A549 (cell line): ENCODE measurements at regions not wholly inside any gene's neighbourhood (a gene's known extent, or its start where the extent isn't known, plus 50 kb on each side); places are given as distances from the start of the nearest gene placed in this dataset.

Experiments
- ATAC-seq, 2 experiments: fragments of 200-7000 bp in 1 of 2; fragments of >200 bp in 1 of 2; cut with Nextera tagmentation in 1 of 2; cut with Tn5 transposase in 1 of 2; 3 replicates each; pipeline versions ENCODE4 v1.8.0 to v1.9.1; 2018 to 2020; ENCODE audit warnings: mild to moderate bottlenecking in 1 of 2, moderate library complexity in 1 of 2
- CTCF ChIA-PET: fragments of 300-600 bp; sonication (Branson Sonifier 250); formaldehyde crosslinking; extraction: SDS; loops from one replicate; lab custom pipeline; 2021; ENCODE audit warnings: antibody characterized with exemption, inconsistent platforms; lab: Yijun Ruan, JAX
- POLR2A ChIA-PET: fragments of 350-600 bp; formaldehyde crosslinking; extraction: SDS; loops from one replicate; lab custom pipeline; 2021; ENCODE audit warnings: antibody characterized with exemption, inconsistent platforms; lab: Yijun Ruan, JAX
- DNase-seq, 2 experiments: peaks; one replicate each; pipeline versions ENCODE4 v3.0.0 to v3.0.0-alpha.2; 2011 to 2016; ENCODE audit warnings: low read depth in 1 of 2, low spot score in 1 of 2
- FAIRE-seq: peaks from 2 replicates; lab custom pipeline; 2011; peaks lifted over from hg19 to GRCh38; lab: Jason Lieb, UNC
- H3K27ac ChIP-seq, 2 experiments: fragments of >200 bp; sonication (Bioruptor Twin); formaldehyde crosslinking; 3 replicates each; pipeline ENCODE4 v1.5.1; 2016 to 2017
- H3K4me1 ChIP-seq: fragments of >200 bp; sonication (Bioruptor Twin); formaldehyde crosslinking; 3 replicates; pipeline ENCODE4 v1.6.1; 2016
- H3K4me2 ChIP-seq: fragments of >200 bp; sonication (Bioruptor Twin); formaldehyde crosslinking; 3 replicates; pipeline ENCODE4 v1.6.1; 2016
- H3K4me3 ChIP-seq: fragments of >200 bp; sonication (Bioruptor Twin); formaldehyde crosslinking; 3 replicates; pipeline ENCODE4 v1.5.1; 2016
- H3K9me3 ChIP-seq: fragments of >200 bp; sonication (Bioruptor Twin); formaldehyde crosslinking; 3 replicates; pipeline ENCODE4 v1.6.1; 2016
- ATOH8 ChIP-seq: fragments of 250-450 bp; sonication (Bioruptor Pico); IDR thresholded peaks from 2 replicates; pipeline ENCODE4 v1.5.0; 2020; ENCODE audit warnings: low read depth, mild to moderate bottlenecking, moderate library complexity
- BCL3 ChIP-seq: fragments of >200 bp; sonication (Bioruptor Twin); formaldehyde crosslinking; IDR thresholded peaks from 3 replicates; pipeline ENCODE4 v1.6.1; 2016
- BHLHE40 ChIP-seq: IDR thresholded peaks from 2 replicates; pipeline ENCODE4 v1.6.1; 2012; ENCODE audit warnings: low read depth, low read length, inconsistent platforms
- CBX2 ChIP-seq: fragments of 200-600 bp; sonication (generic); IDR thresholded peaks from 2 replicates; pipeline ENCODE4 v1.6.1; 2016; ENCODE audit warnings: low read depth, mild to moderate bottlenecking, borderline replicate concordance
- CEBPB ChIP-seq, 2 experiments: fragments of >200 bp in 1 of 2; sonication (Bioruptor Twin) in 1 of 2; formaldehyde crosslinking in 1 of 2; IDR thresholded peaks; 2 replicates each; pipeline ENCODE4 v1.6.1; 2012 to 2016
- CHD4 ChIP-seq: fragments of 200-600 bp; sonication (generic); IDR thresholded peaks from 2 replicates; pipeline ENCODE4 v1.6.1; 2016; ENCODE audit warnings: antibody characterized with exemption, mild to moderate bottlenecking, borderline replicate concordance
- EP300 ChIP-seq, 2 experiments: fragments of >200 bp; sonication (Bioruptor Twin); formaldehyde crosslinking; IDR thresholded peaks; 2 replicates in 1 of 2; 3 replicates in 1 of 2; pipeline ENCODE4 v1.6.1; 2016 to 2017
- FOSL2 ChIP-seq, 2 experiments: fragments of 450-650 bp in 1 of 2; fragments of >200 bp in 1 of 2; sonication (Bioruptor Twin) in 1 of 2; formaldehyde crosslinking; IDR thresholded peaks; 2 replicates each; pipeline versions ENCODE4 v1.5.0 to v1.6.1; 2016 to 2020; ENCODE audit warnings: mild to moderate bottlenecking in 1 of 2, moderate library complexity in 1 of 2
- GATA3 ChIP-seq: IDR thresholded peaks from 2 replicates; pipeline ENCODE4 v1.6.1; 2012; ENCODE audit warnings: borderline replicate concordance
- HOXA7 ChIP-seq: fragments of 250-450 bp; sonication (Bioruptor Pico); IDR thresholded peaks from 2 replicates; pipeline ENCODE4 v1.5.0; 2020; ENCODE audit warnings: mild to moderate bottlenecking, moderate library complexity
- HOXB5 ChIP-seq: fragments of 250-450 bp; sonication (Bioruptor Pico); IDR thresholded peaks from 2 replicates; pipeline ENCODE4 v1.5.0; 2020; ENCODE audit warnings: mild to moderate bottlenecking, moderate library complexity
- JUN ChIP-seq, 2 experiments: fragments of >200 bp; sonication (Bioruptor Twin); formaldehyde crosslinking; IDR thresholded peaks; 2 replicates in 1 of 2; 3 replicates in 1 of 2; pipeline ENCODE4 v1.6.1; 2016 to 2017
- MAFK ChIP-seq: fragments of 450-650 bp; IDR thresholded peaks from 2 replicates; pipeline ENCODE4 v1.6.1; 2014; ENCODE audit not compliant: partially characterized antibody
- MYC ChIP-seq: IDR thresholded peaks from 2 replicates; pipeline ENCODE4 v1.6.1; 2012; ENCODE audit warnings: mild to moderate bottlenecking, inconsistent platforms, low read length, improper control_type of control experiment, borderline replicate concordance
- NR3C1 ChIP-seq: fragments of >200 bp; sonication (Bioruptor Twin); formaldehyde crosslinking; IDR thresholded peaks from 3 replicates; pipeline ENCODE4 v1.6.1; 2017
- PHF8 ChIP-seq: fragments of 200-600 bp; sonication (generic); IDR thresholded peaks from 2 replicates; pipeline ENCODE4 v1.6.1; 2016; ENCODE audit warnings: low read depth, mild to moderate bottlenecking, antibody characterized with exemption, moderate library complexity, borderline replicate concordance
- REST ChIP-seq: fragments of 200-600 bp; sonication (generic); IDR thresholded peaks from 2 replicates; pipeline ENCODE4 v1.6.1; 2016; ENCODE audit warnings: antibody characterized with exemption, mild to moderate bottlenecking, moderate library complexity
- ZFP36 ChIP-seq: fragments of 450-650 bp; IDR thresholded peaks from 2 replicates; pipeline ENCODE4 v1.6.1; 2014; ENCODE audit warnings: borderline replicate concordance; ENCODE audit not compliant: partially characterized antibody
- ZNF302 ChIP-seq: fragments of 250-450 bp; sonication (Bioruptor Pico); IDR thresholded peaks from 2 replicates; pipeline ENCODE4 v1.9.0; 2021; ENCODE audit warnings: inconsistent platforms, mild to moderate bottlenecking, moderate library complexity
- WGBS: methylation state at CpG from one replicate; pipeline ENCODE4 v1.1.6; 2017; ENCODE audit errors: missing lambda C conversion rate; 5-methylcytosine and 5-hydroxymethylcytosine counted together
- TF ChIP-seq, protein P1 (sequence below): fragments of 150-350 bp; IDR thresholded peaks from 2 replicates; pipeline ENCODE4 v1.6.1; 2014; ENCODE audit warnings: low read depth, mild to moderate bottlenecking, low read length
- TF ChIP-seq, protein P2 (sequence below): fragments of >200 bp; sonication (Bioruptor Twin); formaldehyde crosslinking; IDR thresholded peaks from 3 replicates; pipeline ENCODE4 v1.5.1; 2016
- TF ChIP-seq, protein P3 (sequence below): fragments of 450-650 bp; IDR thresholded peaks from 2 replicates; pipeline ENCODE4 v1.6.1; 2014; ENCODE audit warnings: antibody characterized with exemption
- TF ChIP-seq, protein P4 (sequence below): IDR thresholded peaks from 2 replicates; pipeline ENCODE4 v1.6.1; 2012

DNA sequence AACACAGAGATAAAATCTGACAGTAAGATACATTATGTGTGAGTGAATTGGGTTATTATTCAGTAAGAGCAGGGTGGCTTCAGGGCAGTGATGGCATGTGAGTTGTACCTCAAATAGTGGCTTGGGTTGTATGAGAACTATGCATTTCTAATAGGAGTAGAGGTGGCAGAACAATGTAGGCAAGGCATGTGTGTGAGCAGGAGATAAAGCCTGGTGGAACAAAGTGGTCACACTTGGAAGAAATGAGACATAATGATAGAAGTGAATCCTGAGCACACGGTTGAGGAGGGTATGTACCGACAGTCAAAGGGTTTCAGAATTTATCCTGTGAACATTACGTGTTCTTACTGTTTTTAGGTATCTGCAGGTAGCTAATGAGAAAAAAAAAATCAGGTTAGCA lies 159.3 kb downstream of the CASP12 start:
- POLR2A ChIA-PET: no interaction called here
- WGBS: 51% methylated on average over 3 of the region's 3 CpGs
- H3K4me1 ChIP-seq: no peaks in the 10 kb centered on the region
- no peak for FAIRE-seq
- no peak for TF ChIP-seq JUN (IDR thresholded peaks at IDR 0.05)
- TF ChIP-seq CBX2: no peak
- no peak for TF ChIP-seq HOXA7 (CRISPR knock-in tag)
- no peak for TF ChIP-seq BHLHE40
- TF ChIP-seq, protein P1, sequence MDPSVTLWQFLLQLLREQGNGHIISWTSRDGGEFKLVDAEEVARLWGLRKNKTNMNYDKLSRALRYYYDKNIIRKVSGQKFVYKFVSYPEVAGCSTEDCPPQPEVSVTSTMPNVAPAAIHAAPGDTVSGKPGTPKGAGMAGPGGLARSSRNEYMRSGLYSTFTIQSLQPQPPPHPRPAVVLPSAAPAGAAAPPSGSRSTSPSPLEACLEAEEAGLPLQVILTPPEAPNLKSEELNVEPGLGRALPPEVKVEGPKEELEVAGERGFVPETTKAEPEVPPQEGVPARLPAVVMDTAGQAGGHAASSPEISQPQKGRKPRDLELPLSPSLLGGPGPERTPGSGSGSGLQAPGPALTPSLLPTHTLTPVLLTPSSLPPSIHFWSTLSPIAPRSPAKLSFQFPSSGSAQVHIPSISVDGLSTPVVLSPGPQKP: no peak
- no peak for TF ChIP-seq HOXB5 (CRISPR knock-in tag)
- no peak for TF ChIP-seq GATA3
- TF ChIP-seq, protein P2, sequence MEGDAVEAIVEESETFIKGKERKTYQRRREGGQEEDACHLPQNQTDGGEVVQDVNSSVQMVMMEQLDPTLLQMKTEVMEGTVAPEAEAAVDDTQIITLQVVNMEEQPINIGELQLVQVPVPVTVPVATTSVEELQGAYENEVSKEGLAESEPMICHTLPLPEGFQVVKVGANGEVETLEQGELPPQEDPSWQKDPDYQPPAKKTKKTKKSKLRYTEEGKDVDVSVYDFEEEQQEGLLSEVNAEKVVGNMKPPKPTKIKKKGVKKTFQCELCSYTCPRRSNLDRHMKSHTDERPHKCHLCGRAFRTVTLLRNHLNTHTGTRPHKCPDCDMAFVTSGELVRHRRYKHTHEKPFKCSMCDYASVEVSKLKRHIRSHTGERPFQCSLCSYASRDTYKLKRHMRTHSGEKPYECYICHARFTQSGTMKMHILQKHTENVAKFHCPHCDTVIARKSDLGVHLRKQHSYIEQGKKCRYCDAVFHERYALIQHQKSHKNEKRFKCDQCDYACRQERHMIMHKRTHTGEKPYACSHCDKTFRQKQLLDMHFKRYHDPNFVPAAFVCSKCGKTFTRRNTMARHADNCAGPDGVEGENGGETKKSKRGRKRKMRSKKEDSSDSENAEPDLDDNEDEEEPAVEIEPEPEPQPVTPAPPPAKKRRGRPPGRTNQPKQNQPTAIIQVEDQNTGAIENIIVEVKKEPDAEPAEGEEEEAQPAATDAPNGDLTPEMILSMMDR: no peak
- no peak for TF ChIP-seq MYC
- TF ChIP-seq CEBPB (IDR thresholded peaks at IDR 0.05): no peak
- no peak for TF ChIP-seq MAFK
- no peak for TF ChIP-seq ZFP36
- TF ChIP-seq BCL3: no peak
- TF ChIP-seq REST: no peak
- TF ChIP-seq NR3C1: no peak
- TF ChIP-seq, all 56 proteins: peak for 0
- Histone ChIP-seq H3K4me3 (no peak overlapping the region), H3K27ac (no peak overlapping the region), H3K9me3 (no peaks in the 10 kb centered on the region), H3K4me2 (no peak overlapping the region)
- ATAC-seq (no peak), DNase-seq (no peak)
- CTCF ChIA-PET: no interaction called here

DNA sequence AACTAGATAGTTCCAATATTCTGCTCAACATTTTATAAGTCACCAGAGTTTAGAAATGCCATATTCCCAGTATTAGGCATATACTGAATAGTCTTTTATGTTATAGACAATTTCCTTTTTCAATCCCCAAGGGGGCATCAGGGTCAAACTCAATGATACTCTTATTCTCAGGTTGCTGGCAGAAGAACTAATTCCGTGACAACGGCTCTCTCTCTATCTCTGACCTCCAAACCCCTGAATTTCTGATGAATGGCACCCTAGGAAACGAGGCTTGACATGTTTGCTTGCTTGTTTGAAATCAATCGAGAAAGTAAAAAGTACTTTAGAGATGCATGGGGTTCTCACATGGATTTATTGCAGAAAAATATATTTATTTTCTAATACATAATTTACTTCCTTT lies 160.1 kb downstream of the CASP12 start:
- Histone ChIP-seq H3K4me2 (no peak overlapping the region), H3K9me3 (no peaks in the 10 kb centered on the region), H3K27ac (no peak overlapping the region), H3K4me1 (no peaks in the 10 kb centered on the region), H3K4me3 (no peak overlapping the region)
- WGBS: 36% methylated on average over 4 of the region's 4 CpGs
- DNase-seq: no peak
- TF ChIP-seq BHLHE40 (no peak), HOXA7 (CRISPR knock-in tag) (no peak), FOSL2 (IDR thresholded peaks at IDR 0.05) (no peak), FOSL2 (CRISPR knock-in tag; IDR thresholded peaks at IDR 0.05) (no peak), ATOH8 (CRISPR knock-in tag) (no peak), PHF8 (no peak), EP300 (IDR thresholded peaks at IDR 0.05) (no peak), GATA3 (no peak), HOXB5 (CRISPR knock-in tag) (no peak), CHD4 (no peak), ZNF302 (CRISPR knock-in tag) (no peak)
- TF ChIP-seq, protein P3, sequence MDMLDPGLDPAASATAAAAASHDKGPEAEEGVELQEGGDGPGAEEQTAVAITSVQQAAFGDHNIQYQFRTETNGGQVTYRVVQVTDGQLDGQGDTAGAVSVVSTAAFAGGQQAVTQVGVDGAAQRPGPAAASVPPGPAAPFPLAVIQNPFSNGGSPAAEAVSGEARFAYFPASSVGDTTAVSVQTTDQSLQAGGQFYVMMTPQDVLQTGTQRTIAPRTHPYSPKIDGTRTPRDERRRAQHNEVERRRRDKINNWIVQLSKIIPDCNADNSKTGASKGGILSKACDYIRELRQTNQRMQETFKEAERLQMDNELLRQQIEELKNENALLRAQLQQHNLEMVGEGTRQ: no peak
- TF ChIP-seq, protein P4, sequence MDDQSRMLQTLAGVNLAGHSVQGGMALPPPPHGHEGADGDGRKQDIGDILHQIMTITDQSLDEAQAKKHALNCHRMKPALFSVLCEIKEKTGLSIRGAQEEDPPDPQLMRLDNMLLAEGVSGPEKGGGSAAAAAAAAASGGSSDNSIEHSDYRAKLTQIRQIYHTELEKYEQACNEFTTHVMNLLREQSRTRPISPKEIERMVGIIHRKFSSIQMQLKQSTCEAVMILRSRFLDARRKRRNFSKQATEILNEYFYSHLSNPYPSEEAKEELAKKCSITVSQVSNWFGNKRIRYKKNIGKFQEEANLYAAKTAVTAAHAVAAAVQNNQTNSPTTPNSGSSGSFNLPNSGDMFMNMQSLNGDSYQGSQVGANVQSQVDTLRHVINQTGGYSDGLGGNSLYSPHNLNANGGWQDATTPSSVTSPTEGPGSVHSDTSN: no peak
- no peak for FAIRE-seq
- ChIA-PET CTCF (no interaction called here), POLR2A (no interaction called here)
- no peak for ATAC-seq
